ENCODE measurements at regions not wholly inside any gene's neighbourhood (a gene's known extent, or its start where the extent isn't known, plus 50 kb on each side); places are given as distances from the start of the nearest gene placed in this dataset.

DNA sequence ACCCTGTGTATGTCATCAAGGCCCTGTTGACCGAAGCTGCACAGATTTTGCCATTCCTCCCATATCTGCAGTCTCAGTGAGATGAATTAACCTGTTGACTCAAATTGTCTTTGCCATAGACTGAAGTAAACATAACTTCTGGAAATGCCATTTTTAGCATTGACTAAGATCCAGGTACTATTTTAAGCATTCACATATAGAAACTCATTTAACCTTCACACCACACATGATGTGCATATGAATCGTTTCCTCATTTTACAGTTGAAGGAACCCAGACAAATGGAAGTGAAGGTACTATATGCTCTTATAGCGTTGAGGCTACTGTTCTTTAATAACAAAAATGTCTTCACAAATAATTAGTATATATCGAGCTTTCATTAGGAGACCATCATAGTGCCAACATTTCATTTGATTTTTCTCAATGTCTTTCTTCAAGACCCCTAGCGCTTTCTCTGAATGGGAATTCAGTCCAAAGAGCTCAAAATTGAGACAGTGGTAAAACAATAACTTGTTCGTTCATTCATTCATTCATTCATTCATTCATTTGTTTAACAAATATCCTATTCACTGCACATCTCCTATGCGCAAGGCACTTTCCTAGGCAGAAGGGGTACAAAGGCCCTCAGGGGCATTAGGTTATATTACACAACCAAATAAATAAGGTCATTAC is 444.7 kb downstream of the ADGRL2 start:
- in situ Hi-C loops (cut with MboI; ENCODE audit: low sequenced_read_pairs) (no loop called here), dilution Hi-C loops (cut with HindIII; ENCODE audit: low sequenced_read_pairs, unreplicated experiment) (no loop called here), intact Hi-C loops (cut with micrococcal nuclease) (no loop called here)
- no peak overlapping the region for H2AK9ac ChIP-seq (replicated peaks; ENCODE audit: low read depth, low read length, poor library complexity)
- H3K79me1 ChIP-seq (ENCODE audit: low read depth in 1 of 2, low read length in 2 of 2) = no peaks in the 10 kb centered on the region
- no peak overlapping the region for H2BK120ac ChIP-seq (ENCODE audit: low read depth, low read length)
- no peak overlapping the region for H2AK5ac ChIP-seq (ENCODE audit: low read depth, low read length)
- DNase-seq (no peak), ATAC-seq (ENCODE audit: low read depth) (no peak)
- no peak overlapping the region for H4K8ac ChIP-seq (ENCODE audit: low read depth in 2 of 2, low read length in 2 of 2)
- no peaks in the 10 kb centered on the region for H4K20me1 ChIP-seq (ENCODE audit: insufficient read depth, low read length)
- H3K18ac ChIP-seq (ENCODE audit: low read depth, low read length) = no peak overlapping the region
- peaks cover 2% of the 10 kb centered on the region; the same call in 1 of the 2 replicates for H3K9me3 ChIP-seq (ENCODE audit: control insufficient read depth, insufficient read depth, low read length)
- no peaks in the 10 kb centered on the region for H3K9me1 ChIP-seq (ENCODE audit: insufficient read depth, low read length)
- H3K14ac ChIP-seq (replicated peaks; ENCODE audit: low read depth, low read length) = no peak overlapping the region
- no TSS peak for BruUV-seq (replicated peaks)
- H3K4me2 ChIP-seq (ENCODE audit: low read depth, low read length) = no peak overlapping the region
- H3K4me1 ChIP-seq (ENCODE audit: control insufficient read depth, insufficient read depth, low read length) = no peaks in the 10 kb centered on the region
- no peak for TF ChIP-seq RCOR1 (IDR thresholded peaks at IDR 0.05; ENCODE audit: insufficient replicate concordance, low read length)
- TF ChIP-seq FOS (IDR thresholded peaks at IDR 0.05; ENCODE audit: low read depth, low read length) = no peak
- TF ChIP-seq MAZ (IDR thresholded peaks at IDR 0.05; ENCODE audit: borderline replicate concordance, low read depth, low read length) = no peak
- TF ChIP-seq MXI1 (IDR thresholded peaks at IDR 0.05; ENCODE audit: borderline replicate concordance, low read depth, low read length) = no peak
- TF ChIP-seq, protein P1, sequence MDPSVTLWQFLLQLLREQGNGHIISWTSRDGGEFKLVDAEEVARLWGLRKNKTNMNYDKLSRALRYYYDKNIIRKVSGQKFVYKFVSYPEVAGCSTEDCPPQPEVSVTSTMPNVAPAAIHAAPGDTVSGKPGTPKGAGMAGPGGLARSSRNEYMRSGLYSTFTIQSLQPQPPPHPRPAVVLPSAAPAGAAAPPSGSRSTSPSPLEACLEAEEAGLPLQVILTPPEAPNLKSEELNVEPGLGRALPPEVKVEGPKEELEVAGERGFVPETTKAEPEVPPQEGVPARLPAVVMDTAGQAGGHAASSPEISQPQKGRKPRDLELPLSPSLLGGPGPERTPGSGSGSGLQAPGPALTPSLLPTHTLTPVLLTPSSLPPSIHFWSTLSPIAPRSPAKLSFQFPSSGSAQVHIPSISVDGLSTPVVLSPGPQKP (IDR thresholded peaks at IDR 0.05; ENCODE audit: borderline replicate concordance, low read depth, low read length) = no peak
- TF ChIP-seq BHLHE40 (IDR thresholded peaks at IDR 0.05; ENCODE audit: low read depth, low read length) = no peak
- TF ChIP-seq NFE2L2 (IDR thresholded peaks at IDR 0.05; ENCODE audit: low read depth, low read length) = no peak
- TF ChIP-seq RAD21 (IDR thresholded peaks at IDR 0.05; ENCODE audit: low read length) = no peak
- TF ChIP-seq SMC3 (IDR thresholded peaks at IDR 0.05; ENCODE audit: low read depth, low read length) = no peak
- no peak for TF ChIP-seq MAFK (IDR thresholded peaks at IDR 0.05; ENCODE audit: low read depth, low read length)
- TF ChIP-seq RFX5 (IDR thresholded peaks at IDR 0.05; ENCODE audit: low read depth, low read length) = no peak
- no peak overlapping the region for H3K4me3 ChIP-seq (ENCODE audit: insufficient read depth, low read depth, low read length)
- no peak overlapping the region for H4K91ac ChIP-seq (ENCODE audit: insufficient read depth, low read depth, low read length)
- H2BK15ac ChIP-seq (ENCODE audit: low read depth, low read length) = no peak overlapping the region
- H3K23ac ChIP-seq (ENCODE audit: low read depth, low read length) = no peak overlapping the region
- no peak overlapping the region for H3K9ac ChIP-seq (ENCODE audit: low read depth, low read length)
- POLR2A ChIA-PET (ENCODE audit: unreplicated experiment) = no interaction called here
- H3K56ac ChIP-seq (ENCODE audit: extremely low read depth, insufficient read depth, low read length) = no peak overlapping the region
- H2BK5ac ChIP-seq (ENCODE audit: low read depth, low read length, poor library complexity, severe bottlenecking) = no peak overlapping the region
- CTCF ChIA-PET = no interaction called here
- H3K27ac ChIP-seq (ENCODE audit: insufficient read depth, low read length) = no peak overlapping the region
- no peak overlapping the region for H2AFZ ChIP-seq (replicated peaks; ENCODE audit: low read length, poor library complexity)
- 57% methylated on average over 1 of the region's 7 CpGs; no CpG with 5 or more reads in 1 of the 2 experiments for WGBS, 2 experiments (ENCODE audit: extremely low coverage in 2 of 2, insufficient read length in 1 of 2)
- H4K5ac ChIP-seq (ENCODE audit: low read depth, low read length) = no peak overlapping the region
- no peak overlapping the region for H2BK20ac ChIP-seq (ENCODE audit: low read depth, low read length)
- H3K27me3 ChIP-seq (ENCODE audit: control insufficient read depth, insufficient read depth, low read length) = no peaks in the 10 kb centered on the region
- no peaks in the 10 kb centered on the region for H3K36me3 ChIP-seq (ENCODE audit: control insufficient read depth, insufficient read depth, low read length)
- H3K4ac ChIP-seq (ENCODE audit: low read depth, low read length) = no peak overlapping the region
